ENCODE measurements at regions not wholly inside any gene's neighbourhood (a gene's known extent, or its start where the extent isn't known, plus 50 kb on each side); places are given as distances from the start of the nearest gene placed in this dataset.

DNA sequence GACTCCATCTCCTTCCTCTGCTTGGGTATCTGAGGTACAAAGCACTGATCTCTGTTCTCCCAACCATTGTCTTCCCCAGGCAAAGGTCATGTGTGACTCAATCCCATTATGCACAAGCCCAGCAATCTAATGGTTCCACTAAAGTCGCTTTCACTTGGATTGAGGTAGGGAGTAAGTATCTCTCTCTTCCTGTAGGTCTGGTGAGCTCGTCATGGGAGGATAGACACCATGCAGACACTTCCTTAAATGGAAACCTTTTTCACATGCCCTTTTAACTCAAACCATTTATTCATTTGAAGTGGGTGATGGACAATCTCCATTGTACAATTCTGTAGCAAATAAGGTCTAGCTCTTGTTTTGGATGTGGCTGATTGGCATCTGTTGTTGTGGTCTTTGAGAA is 245.2 kb upstream of the CLNK start:
- H3K4me3 Mint-ChIP-seq: no peak overlapping the region
- no peaks in the 10 kb centered on the region for H3K4me1 Mint-ChIP-seq (ENCODE audit: low read depth)
- DNase-seq (no peak), ATAC-seq (replicated peaks in 1 of 2) (no peak)
- no peaks in the 10 kb centered on the region for H3K27me3 Mint-ChIP-seq (ENCODE audit: low read depth)
- peaks cover 1 to 3% of the 10 kb centered on the region in 2 donors for H3K9me3 Mint-ChIP-seq
- H3K27ac Mint-ChIP-seq: no peak overlapping the region
- no peaks in the 10 kb centered on the region for H3K36me3 Mint-ChIP-seq (ENCODE audit: insufficient read depth in 2 of 2)

DNA sequence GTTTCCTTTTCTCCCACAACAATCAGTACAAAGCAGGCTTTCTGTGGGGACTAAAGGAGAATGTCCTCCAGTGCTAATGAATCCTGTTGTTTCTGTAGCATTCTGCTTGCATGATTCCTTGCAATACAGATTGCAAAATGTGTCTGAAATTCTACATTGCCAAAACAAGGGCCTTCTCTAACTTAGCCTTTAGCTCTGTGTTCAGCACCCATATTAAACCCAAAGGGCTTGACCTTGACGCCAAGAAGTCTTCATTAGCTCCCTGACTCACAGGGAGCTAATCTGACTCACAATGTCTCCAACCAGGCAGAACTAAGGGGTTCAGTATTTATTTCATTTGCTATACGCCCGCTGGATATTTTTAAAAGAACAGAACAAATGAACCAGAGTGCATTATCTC is 241.4 kb upstream of the CLNK start:
- Mint-ChIP-seq H3K9me3 (peaks cover 0 to 3% of the 10 kb centered on the region in 2 donors), H3K36me3 (ENCODE audit: insufficient read depth in 2 of 2) (no peaks in the 10 kb centered on the region), H3K4me1 (ENCODE audit: low read depth) (no peaks in the 10 kb centered on the region), H3K27me3 (ENCODE audit: low read depth) (no peaks in the 10 kb centered on the region), H3K27ac (no peak overlapping the region), H3K4me3 (no peak overlapping the region)
- no peak for ATAC-seq (replicated peaks in 1 of 2)
- no peak for DNase-seq

DNA sequence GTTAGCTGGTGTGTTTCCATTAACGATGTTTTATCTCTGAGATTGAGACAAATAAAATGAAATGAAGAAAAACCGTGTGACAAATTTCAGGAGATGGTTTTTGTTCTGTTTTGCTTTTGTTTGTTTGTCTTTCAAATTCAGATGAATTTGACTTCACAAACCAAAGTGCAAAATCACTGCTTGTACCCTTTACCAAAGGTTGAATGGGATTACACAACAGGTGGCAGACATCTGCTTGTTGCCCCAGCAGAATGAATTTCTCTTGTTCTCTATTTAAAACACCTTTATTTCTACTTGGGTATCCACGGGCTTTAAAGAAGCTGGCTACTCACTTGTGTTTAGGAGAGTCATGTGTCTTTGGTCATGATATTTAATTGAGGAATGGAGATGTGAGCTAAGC is 239.7 kb upstream of the CLNK start:
- DNase-seq: no peak
- H3K27ac Mint-ChIP-seq: no peak overlapping the region
- H3K4me1 Mint-ChIP-seq (ENCODE audit: low read depth): no peaks in the 10 kb centered on the region
- H3K4me3 Mint-ChIP-seq: no peak overlapping the region
- no peaks in the 10 kb centered on the region for H3K36me3 Mint-ChIP-seq (ENCODE audit: insufficient read depth in 2 of 2)
- ATAC-seq (replicated peaks in 1 of 2): no peak
- H3K27me3 Mint-ChIP-seq (ENCODE audit: low read depth): no peaks in the 10 kb centered on the region
- H3K9me3 Mint-ChIP-seq: no peaks in the 10 kb centered on the region

GRCh38 chr4:10917566-10917965 is 233.0 kb upstream of the CLNK start:
- no peak overlapping the region for H3K4me3 Mint-ChIP-seq
- no peaks in the 10 kb centered on the region for H3K4me1 Mint-ChIP-seq (ENCODE audit: low read depth)
- H3K27ac Mint-ChIP-seq: no peak overlapping the region
- no peaks in the 10 kb centered on the region for H3K9me3 Mint-ChIP-seq
- H3K36me3 Mint-ChIP-seq (ENCODE audit: insufficient read depth in 2 of 2): no peaks in the 10 kb centered on the region
- H3K27me3 Mint-ChIP-seq (ENCODE audit: low read depth): no peaks in the 10 kb centered on the region
- DNase-seq: no peak
- ATAC-seq (replicated peaks in 1 of 2): no peak

- H3K27ac Mint-ChIP-seq: no peak overlapping the region
- DNase-seq (no peak), ATAC-seq (replicated peaks in 1 of 2) (no peak)
- no peaks in the 10 kb centered on the region for H3K4me1 Mint-ChIP-seq (ENCODE audit: low read depth)
- peaks cover 7% of the 10 kb centered on the region for H3K27me3 Mint-ChIP-seq (ENCODE audit: low read depth)
- no peaks in the 10 kb centered on the region for H3K9me3 Mint-ChIP-seq
- no peaks in the 10 kb centered on the region for H3K36me3 Mint-ChIP-seq (ENCODE audit: insufficient read depth in 2 of 2)
- H3K4me3 Mint-ChIP-seq: no peak overlapping the region
Measured at GRCh38 chr4:10898072-10898471, 213.5 kb upstream of the CLNK start.

- Mint-ChIP-seq H3K36me3 (ENCODE audit: insufficient read depth in 2 of 2) (no peaks in the 10 kb centered on the region), H3K4me3 (no peak overlapping the region), H3K27ac (no peak overlapping the region), H3K27me3 (ENCODE audit: low read depth) (peaks cover 13% of the 10 kb centered on the region), H3K4me1 (ENCODE audit: low read depth) (no peaks in the 10 kb centered on the region), H3K9me3 (no peaks in the 10 kb centered on the region)
- ATAC-seq (replicated peaks in 1 of 2) (no peak), DNase-seq (no peak)
Measured at GRCh38 chr4:10897076-10897475, 212.5 kb upstream of the CLNK start.

DNA sequence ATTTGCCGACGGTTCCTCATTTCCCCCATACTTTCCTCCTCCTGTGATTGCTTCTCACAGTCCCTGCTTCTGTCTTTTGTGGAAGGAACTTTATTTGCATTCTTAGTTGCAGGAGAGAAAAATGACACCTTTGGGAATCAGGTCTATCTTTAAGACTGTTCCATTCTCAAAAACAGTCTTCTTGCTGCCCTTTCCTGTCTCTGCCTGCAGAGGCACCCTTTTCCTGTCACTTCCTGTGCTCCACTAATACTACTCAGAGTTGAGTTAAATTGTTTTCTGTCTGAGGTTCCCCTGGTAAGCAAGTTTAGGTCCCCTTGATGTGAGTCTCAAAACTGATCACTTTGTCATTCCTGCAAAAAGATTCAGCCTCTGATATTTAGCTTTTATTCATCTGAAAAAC is 208.8 kb upstream of the CLNK start:
- no peak overlapping the region for H3K27ac Mint-ChIP-seq
- H3K4me3 Mint-ChIP-seq: no peak overlapping the region
- no peaks in the 10 kb centered on the region for H3K4me1 Mint-ChIP-seq (ENCODE audit: low read depth)
- peaks cover 18% of the 10 kb centered on the region for H3K27me3 Mint-ChIP-seq (ENCODE audit: low read depth)
- no peaks in the 10 kb centered on the region for H3K36me3 Mint-ChIP-seq (ENCODE audit: insufficient read depth in 2 of 2)
- ATAC-seq (replicated peaks in 1 of 2) (no peak), DNase-seq (no peak)
- H3K9me3 Mint-ChIP-seq: no peaks in the 10 kb centered on the region

DNA sequence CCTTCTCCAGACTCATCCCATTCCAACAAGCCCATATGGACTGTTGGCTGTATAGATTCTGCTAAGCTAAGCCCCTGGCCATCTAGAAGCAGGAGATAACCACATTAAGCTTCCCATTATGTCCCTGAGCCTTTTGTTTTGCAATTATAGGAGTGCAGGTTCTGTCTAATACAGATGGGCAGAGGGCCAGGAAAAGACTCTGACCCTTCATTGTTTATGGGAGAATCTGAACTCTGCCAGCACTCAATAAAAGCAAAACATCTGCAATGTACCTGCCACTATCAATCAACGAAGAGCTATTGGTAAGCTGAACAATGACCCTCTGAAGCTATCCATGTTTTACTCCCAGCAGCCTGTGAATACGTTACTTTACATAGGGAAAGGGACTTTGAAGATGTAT is 207.3 kb upstream of the CLNK start:
- Mint-ChIP-seq H3K36me3 (ENCODE audit: insufficient read depth in 2 of 2) (no peaks in the 10 kb centered on the region), H3K27me3 (ENCODE audit: low read depth) (peaks cover 18% of the 10 kb centered on the region), H3K4me1 (ENCODE audit: low read depth) (no peaks in the 10 kb centered on the region), H3K4me3 (no peak overlapping the region), H3K9me3 (no peaks in the 10 kb centered on the region), H3K27ac (no peak overlapping the region)
- DNase-seq (no peak), ATAC-seq (replicated peaks in 1 of 2) (no peak)

GRCh38 chr4:10889819-10890218 is 205.3 kb upstream of the CLNK start:
- no peak overlapping the region for H3K4me3 Mint-ChIP-seq
- no peak for ATAC-seq (replicated peaks in 1 of 2)
- DNase-seq: no peak
- H3K4me1 Mint-ChIP-seq (ENCODE audit: low read depth): no peaks in the 10 kb centered on the region
- H3K36me3 Mint-ChIP-seq (ENCODE audit: insufficient read depth in 2 of 2): no peaks in the 10 kb centered on the region
- no peak overlapping the region for H3K27ac Mint-ChIP-seq
- peaks cover 18% of the 10 kb centered on the region for H3K27me3 Mint-ChIP-seq (ENCODE audit: low read depth)
- no peaks in the 10 kb centered on the region for H3K9me3 Mint-ChIP-seq

- no peak overlapping the region for H3K27ac Mint-ChIP-seq
- H3K36me3 Mint-ChIP-seq (ENCODE audit: insufficient read depth in 2 of 2): no peaks in the 10 kb centered on the region
- no peak for ATAC-seq (replicated peaks in 1 of 2)
Measured at GRCh38 chr4:10879411-10880110, 195.0 kb upstream of the CLNK start.

DNA sequence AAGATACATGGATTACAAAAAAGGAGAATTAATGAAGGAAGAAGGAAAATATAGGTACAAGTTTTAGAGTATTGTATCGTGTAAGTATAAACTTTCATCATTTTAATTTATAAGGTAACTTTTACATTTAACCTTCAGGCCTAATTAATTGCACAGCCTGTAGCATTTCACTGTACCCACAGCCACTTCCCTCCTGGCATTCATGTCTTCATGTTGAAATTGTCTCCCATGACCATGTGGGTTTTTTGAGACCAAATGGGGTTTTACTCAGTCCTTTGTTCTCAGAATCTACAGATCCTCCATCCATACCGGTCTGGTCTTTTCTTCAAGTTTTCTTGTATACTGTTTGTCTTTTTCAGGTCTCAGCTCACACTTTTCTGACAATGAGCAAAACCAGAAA is 194.3 kb upstream of the CLNK start:
- Mint-ChIP-seq H3K27ac (no peak overlapping the region), H3K27me3 (ENCODE audit: low read depth) (no peaks in the 10 kb centered on the region), H3K36me3 (ENCODE audit: insufficient read depth in 2 of 2) (no peaks in the 10 kb centered on the region), H3K4me1 (ENCODE audit: low read depth) (no peaks in the 10 kb centered on the region), H3K9me3 (no peaks in the 10 kb centered on the region), H3K4me3 (no peak overlapping the region)
- ATAC-seq (replicated peaks in 1 of 2) (no peak), DNase-seq (no peak)

More at GRCh38 chr4:10879411-10880110, 195.0 kb upstream of the CLNK start:
- Mint-ChIP-seq H3K4me1 (ENCODE audit: low read depth) (no peaks in the 10 kb centered on the region), H3K4me3 (no peak overlapping the region), H3K27me3 (ENCODE audit: low read depth) (no peaks in the 10 kb centered on the region), H3K9me3 (no peaks in the 10 kb centered on the region)
- no peak for DNase-seq

GRCh38 chr4:10877076-10877475 is 192.5 kb upstream of the CLNK start:
- Mint-ChIP-seq H3K27me3 (ENCODE audit: low read depth) (no peaks in the 10 kb centered on the region), H3K4me3 (no peak overlapping the region), H3K36me3 (ENCODE audit: insufficient read depth in 2 of 2) (no peaks in the 10 kb centered on the region), H3K27ac (no peak overlapping the region), H3K9me3 (no peaks in the 10 kb centered on the region), H3K4me1 (ENCODE audit: low read depth) (no peaks in the 10 kb centered on the region)
- no peak for DNase-seq
- no peak for ATAC-seq (replicated peaks in 1 of 2)

- Mint-ChIP-seq H3K36me3 (ENCODE audit: insufficient read depth in 2 of 2) (no peaks in the 10 kb centered on the region), H3K27ac (no peak overlapping the region), H3K9me3 (peaks cover 0 to 2% of the 10 kb centered on the region in 2 donors), H3K4me1 (ENCODE audit: low read depth) (no peaks in the 10 kb centered on the region), H3K27me3 (ENCODE audit: low read depth) (no peaks in the 10 kb centered on the region), H3K4me3 (no peak overlapping the region)
- DNase-seq (no peak), ATAC-seq (replicated peaks in 1 of 2) (no peak)
Measured at GRCh38 chr4:10875144-10875799, 190.7 kb upstream of the CLNK start.

GRCh38 chr4:10873809-10874208 is 189.2 kb upstream of the CLNK start:
- Mint-ChIP-seq H3K36me3 (ENCODE audit: insufficient read depth in 2 of 2) (no peaks in the 10 kb centered on the region), H3K4me1 (ENCODE audit: low read depth) (no peaks in the 10 kb centered on the region), H3K4me3 (no peak overlapping the region), H3K27ac (no peak overlapping the region), H3K27me3 (ENCODE audit: low read depth) (no peaks in the 10 kb centered on the region), H3K9me3 (peaks cover 2% of the 10 kb centered on the region in 2 donors)
- no peak for DNase-seq
- no peak for ATAC-seq (replicated peaks in 1 of 2)
